Adipocyte (in vitro differentiated cells): ENCODE measurements at regions not wholly inside any gene's neighbourhood (a gene's known extent, or its start where the extent isn't known, plus 50 kb on each side); places are given as distances from the start of the nearest gene placed in this dataset.

Experiments used
- DNase-seq: peaks from one replicate; pipeline ENCODE4 v3.0.0-alpha.2; 2015; ENCODE audit warnings: low read depth
- H3K27me3 ChIP-seq: replicated peaks from 2 replicates; pipeline ENCODE4 v1.7.0; 2013; ENCODE audit warnings: mild to moderate bottlenecking, low read length, moderate library complexity; ENCODE audit not compliant: control insufficient read depth, insufficient read depth
- H3K36me3 ChIP-seq: 2 replicates; pipeline ENCODE4 v1.7.0; 2013; ENCODE audit warnings: low read length, mild to moderate bottlenecking, moderate library complexity; ENCODE audit not compliant: control insufficient read depth, insufficient read depth, severe bottlenecking
- H3K4me1 ChIP-seq: 2 replicates; pipeline ENCODE4 v1.7.0; 2013; ENCODE audit warnings: mild to moderate bottlenecking, low read length, moderate library complexity; ENCODE audit not compliant: control insufficient read depth, insufficient read depth
- H3K4me3 ChIP-seq: 2 replicates; pipeline ENCODE4 v1.7.0; 2013; ENCODE audit warnings: mild to moderate bottlenecking, low read length, moderate library complexity
- H3K9ac ChIP-seq: 2 replicates; pipeline ENCODE4 v1.7.0; 2013; ENCODE audit warnings: mild to moderate bottlenecking, low read length, moderate library complexity
- H3K9me3 ChIP-seq: 2 replicates; pipeline ENCODE4 v1.7.0; 2013; ENCODE audit warnings: mild to moderate bottlenecking, low read length, moderate library complexity; ENCODE audit not compliant: control insufficient read depth

DNA sequence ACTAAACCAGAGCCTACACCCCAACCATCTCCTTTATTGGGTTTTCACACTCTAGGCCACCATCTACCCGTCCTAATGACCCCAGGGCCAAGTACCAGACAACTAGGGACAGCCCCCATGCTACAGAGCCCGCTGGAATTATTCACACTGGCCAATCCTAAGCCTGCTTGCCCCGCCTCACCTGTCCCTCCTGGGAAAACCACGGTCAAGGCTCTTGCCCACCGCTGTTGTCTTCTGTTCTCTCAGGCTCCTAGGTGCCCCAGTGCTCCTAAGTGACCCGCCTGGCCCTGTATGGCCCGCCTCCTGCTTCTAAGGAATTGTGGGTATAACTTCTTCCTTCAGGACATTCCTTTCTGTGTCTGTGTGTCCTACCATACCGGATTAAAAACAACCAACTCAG, 453.4 kb downstream of the CD83 start:
- H3K4me3 ChIP-seq: no peak overlapping the region
- no peak for DNase-seq
- H3K9me3 ChIP-seq: no peaks in the 10 kb centered on the region
- no peaks in the 10 kb centered on the region for H3K27me3 ChIP-seq
- H3K4me1 ChIP-seq: peaks cover 7% of the 10 kb centered on the region
- H3K9ac ChIP-seq: no peak overlapping the region
- no peaks in the 10 kb centered on the region for H3K36me3 ChIP-seq

DNA sequence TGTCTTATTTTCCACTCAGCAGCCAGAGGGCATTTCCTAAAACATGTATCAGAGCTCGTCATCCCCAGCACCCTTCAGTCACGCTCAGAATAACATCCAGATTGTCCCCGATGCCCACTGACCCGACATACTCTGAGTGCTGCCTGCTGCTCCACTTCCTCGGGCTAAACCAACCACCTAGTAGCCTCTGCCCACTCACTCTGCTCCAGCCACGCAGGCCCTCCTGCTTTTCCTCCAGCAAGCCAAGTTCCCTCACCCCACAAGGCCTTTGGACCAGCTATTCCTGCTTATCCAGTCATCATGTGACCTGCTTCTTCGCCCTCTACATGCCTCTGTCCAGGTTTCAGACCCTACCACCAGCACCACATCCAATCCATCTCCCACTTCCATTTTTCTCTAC, 454.2 kb downstream of the CD83 start:
- no peak for DNase-seq
- Histone ChIP-seq H3K9me3 (no peaks in the 10 kb centered on the region), H3K4me3 (no peak overlapping the region), H3K36me3 (no peaks in the 10 kb centered on the region), H3K27me3 (no peaks in the 10 kb centered on the region), H3K4me1 (peaks cover 7% of the 10 kb centered on the region), H3K9ac (no peak overlapping the region)

DNA sequence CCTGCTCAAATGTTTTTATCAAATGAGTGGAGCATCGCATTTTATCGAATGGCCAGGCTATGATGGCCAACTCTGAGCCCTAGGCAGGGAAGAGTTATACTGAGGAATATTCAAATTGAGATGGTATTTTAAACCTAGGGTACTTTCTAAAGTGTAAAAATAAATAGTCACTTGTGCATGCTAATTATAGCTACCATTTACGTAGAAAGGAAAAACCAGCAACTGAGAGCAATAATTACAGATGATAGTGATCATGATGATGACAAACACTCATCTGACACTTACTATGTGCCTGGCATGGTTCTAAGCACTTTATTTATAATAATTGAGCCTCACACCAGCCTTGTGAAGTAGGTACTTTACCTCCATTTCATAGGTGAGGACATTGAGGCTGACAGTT, 455.7 kb downstream of the CD83 start:
- H3K9ac ChIP-seq: no peak overlapping the region

DNA sequence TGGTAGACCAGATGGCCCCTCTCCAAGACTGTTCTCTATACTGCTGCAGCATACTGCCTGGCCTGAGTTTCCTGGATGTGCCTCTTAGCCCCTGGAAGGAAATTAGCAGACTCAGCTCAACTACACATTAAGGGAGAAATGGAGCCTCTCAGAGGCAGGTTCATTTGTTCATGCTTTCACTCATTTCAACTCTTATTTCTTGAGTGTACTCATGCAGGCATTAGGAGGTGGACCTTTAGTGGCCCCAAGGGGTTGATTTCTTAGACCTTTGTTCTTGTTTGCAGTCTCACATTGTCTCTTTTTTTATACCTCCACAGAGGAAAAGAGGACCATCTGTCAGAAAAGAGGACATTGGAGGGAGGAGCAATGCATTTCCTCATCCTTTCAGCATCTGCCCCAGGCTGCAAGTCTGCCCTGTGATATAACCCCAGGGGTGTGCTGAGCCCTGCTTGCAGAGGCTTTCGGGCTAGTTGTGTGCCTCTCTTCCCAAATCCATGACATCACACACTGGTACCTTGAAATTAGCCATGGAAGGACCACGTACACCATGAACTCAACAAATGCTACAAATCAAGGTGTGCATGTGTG, 456.2 kb downstream of the CD83 start:
- no peaks in the 10 kb centered on the region for H3K4me1 ChIP-seq
- no peaks in the 10 kb centered on the region for H3K27me3 ChIP-seq
- no peaks in the 10 kb centered on the region for H3K9me3 ChIP-seq
- no peaks in the 10 kb centered on the region for H3K36me3 ChIP-seq
- H3K4me3 ChIP-seq: no peak overlapping the region
- no peak overlapping the region for H3K9ac ChIP-seq
- DNase-seq: no peak

More for the DNA sequence above, 455.7 kb downstream of the CD83 start:
- Histone ChIP-seq H3K9me3 (no peaks in the 10 kb centered on the region), H3K4me1 (no peaks in the 10 kb centered on the region), H3K36me3 (no peaks in the 10 kb centered on the region), H3K4me3 (no peak overlapping the region), H3K27me3 (no peaks in the 10 kb centered on the region)
- no peak for DNase-seq

DNA sequence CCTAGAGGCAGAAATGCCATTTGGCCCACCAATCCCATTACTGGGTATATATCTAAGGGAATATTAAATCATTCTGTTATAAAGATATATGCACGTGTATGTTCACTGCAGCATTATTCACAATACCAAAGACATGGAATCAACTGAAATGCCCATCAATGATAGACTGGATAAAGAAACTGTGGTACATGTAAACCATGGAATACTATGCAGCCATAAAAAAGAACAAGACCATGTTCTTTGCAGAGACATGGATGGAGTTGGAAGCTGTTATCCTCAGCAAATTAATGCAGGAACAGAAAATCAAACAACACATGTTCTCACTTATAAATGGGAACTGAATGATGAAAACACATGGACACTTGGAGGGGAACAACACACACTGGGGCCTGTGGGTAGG, 458.4 kb downstream of the CD83 start:
- Histone ChIP-seq H3K27me3 (no peaks in the 10 kb centered on the region), H3K4me1 (no peaks in the 10 kb centered on the region), H3K36me3 (no peaks in the 10 kb centered on the region), H3K4me3 (no peak overlapping the region), H3K9me3 (no peaks in the 10 kb centered on the region), H3K9ac (no peak overlapping the region)
- DNase-seq: no peak

DNA sequence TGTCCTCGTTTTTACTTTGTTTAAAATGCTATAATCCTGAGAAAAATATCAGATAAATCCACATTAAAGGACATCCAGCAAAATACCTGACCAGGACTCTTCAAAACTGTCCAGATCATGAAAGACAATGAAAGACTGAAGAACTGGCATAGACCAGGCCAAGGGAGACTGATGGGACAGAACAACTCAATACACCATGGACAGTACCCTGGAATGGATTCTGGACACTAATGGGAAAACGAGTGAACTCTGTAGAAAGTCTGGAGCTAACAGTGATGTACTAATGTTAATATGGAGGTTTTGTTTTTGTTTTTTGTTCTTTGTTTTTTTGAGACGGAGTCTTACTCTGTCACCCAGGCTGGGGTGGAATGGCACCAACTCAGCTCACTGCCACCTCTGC, 461.4 kb downstream of the CD83 start:
- Histone ChIP-seq H3K4me1 (no peaks in the 10 kb centered on the region), H3K9ac (no peak overlapping the region), H3K4me3 (no peak overlapping the region), H3K27me3 (no peaks in the 10 kb centered on the region), H3K9me3 (no peaks in the 10 kb centered on the region), H3K36me3 (no peaks in the 10 kb centered on the region)
- DNase-seq: no peak

DNA sequence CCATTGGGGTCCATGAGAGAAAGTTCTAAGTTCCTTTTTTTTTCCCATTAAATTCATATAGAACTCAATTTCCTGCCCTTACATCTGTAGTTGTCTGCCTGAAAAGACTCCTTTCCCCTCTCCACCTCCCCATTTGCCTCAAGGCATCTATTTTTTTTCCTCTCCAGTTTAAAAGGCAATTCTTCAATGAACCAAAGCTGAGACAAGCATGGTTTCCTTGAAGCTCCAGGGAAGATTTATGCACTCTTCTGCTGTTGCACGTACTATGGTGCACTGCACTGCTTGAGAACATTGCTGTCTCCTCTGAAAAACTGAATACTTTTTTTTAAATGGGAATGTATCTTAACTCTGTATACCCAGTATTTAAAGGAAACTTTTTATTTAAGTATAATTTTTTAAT, 465.2 kb downstream of the CD83 start:
- Histone ChIP-seq H3K27me3 (no peaks in the 10 kb centered on the region), H3K9me3 (no peaks in the 10 kb centered on the region), H3K4me3 (no peak overlapping the region), H3K4me1 (no peaks in the 10 kb centered on the region), H3K9ac (no peak overlapping the region), H3K36me3 (no peaks in the 10 kb centered on the region)
- DNase-seq: no peak

DNA sequence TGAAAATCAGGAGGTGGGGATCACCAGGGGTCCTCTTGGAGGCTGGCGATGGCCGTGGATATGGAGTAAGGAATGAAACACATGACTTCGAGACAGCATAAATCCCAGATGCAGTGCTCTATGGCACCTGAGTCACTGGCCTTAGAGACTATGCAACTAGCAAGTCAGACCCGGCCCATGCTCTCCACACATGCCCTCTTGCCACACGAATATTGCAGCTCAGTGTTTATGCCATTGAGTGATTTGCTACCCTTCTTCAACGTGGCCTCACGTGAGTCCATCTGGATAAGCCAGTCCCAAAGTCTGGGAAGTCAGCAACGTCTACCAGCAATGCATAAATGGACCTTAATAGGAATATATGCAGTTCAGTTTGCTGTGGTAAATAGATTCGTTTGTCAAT, 466.3 kb downstream of the CD83 start:
- H3K9me3 ChIP-seq: no peaks in the 10 kb centered on the region
- no peak overlapping the region for H3K9ac ChIP-seq
- H3K4me1 ChIP-seq: no peaks in the 10 kb centered on the region
- H3K27me3 ChIP-seq: no peaks in the 10 kb centered on the region
- H3K4me3 ChIP-seq: no peak overlapping the region
- H3K36me3 ChIP-seq: no peaks in the 10 kb centered on the region
- no peak for DNase-seq

DNA sequence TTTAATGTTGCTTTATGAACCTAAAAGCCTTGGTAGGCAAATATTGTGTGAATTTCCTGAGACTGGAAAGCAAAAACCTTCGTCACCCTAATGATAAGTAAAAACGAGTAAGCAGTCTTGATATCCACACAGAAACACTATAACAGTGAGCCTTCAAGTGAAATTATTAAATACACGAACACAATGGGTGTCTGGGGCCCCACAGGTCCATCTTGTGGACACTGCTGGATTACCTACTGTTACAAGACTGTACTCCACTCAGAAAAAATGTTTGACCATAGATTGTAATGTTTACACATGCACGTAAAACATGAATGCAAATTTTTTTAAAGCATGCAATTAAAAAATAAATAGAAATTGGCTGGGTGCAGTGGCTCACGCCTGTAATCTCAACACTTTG, 466.9 kb downstream of the CD83 start:
- H3K36me3 ChIP-seq: no peaks in the 10 kb centered on the region
- no peaks in the 10 kb centered on the region for H3K9me3 ChIP-seq
- no peaks in the 10 kb centered on the region for H3K27me3 ChIP-seq
- no peaks in the 10 kb centered on the region for H3K4me1 ChIP-seq
- DNase-seq: no peak
- H3K9ac ChIP-seq: no peak overlapping the region
- H3K4me3 ChIP-seq: no peak overlapping the region

DNA sequence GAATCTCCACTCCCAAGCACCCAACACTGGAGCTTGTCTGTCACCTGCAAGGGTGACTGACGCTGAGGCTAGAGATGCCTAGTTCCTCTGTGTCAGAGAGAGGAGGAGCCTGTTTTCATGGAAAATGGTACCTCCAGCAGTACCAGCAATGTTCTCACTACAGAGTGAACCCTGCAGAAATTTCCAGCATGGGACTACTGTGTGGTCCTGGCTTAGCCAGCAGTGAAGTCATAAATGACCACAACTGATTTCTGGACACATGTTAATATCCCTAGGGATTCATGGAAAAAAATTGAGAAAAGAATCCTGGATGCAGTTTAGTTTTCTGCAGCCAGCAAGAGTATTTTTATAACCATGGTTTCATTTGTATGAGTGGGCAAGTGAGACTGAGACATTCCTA, 468.1 kb downstream of the CD83 start:
- Histone ChIP-seq H3K4me1 (no peaks in the 10 kb centered on the region), H3K36me3 (no peaks in the 10 kb centered on the region), H3K9ac (no peak overlapping the region), H3K9me3 (no peaks in the 10 kb centered on the region), H3K4me3 (no peak overlapping the region), H3K27me3 (no peaks in the 10 kb centered on the region)
- DNase-seq: no peak

DNA sequence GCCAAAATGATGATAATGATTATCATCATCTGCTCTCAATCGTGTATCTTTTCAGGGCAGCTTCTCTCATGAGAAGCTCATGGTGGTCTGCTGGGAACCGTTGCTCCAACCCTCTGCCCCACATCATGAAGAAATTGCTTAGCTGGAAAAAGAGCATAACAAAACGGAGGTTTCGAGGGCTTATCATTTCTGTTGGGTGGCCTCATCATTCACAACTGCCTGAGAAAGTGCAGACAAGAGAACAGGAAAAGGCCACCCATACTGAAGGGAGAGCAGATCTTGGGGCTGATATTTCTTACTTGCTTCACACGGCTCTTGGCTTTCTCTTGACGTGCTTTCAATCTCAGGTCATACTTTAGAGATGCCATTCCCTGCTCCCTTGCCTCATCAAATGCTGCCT, 471.6 kb downstream of the CD83 start:
- Histone ChIP-seq H3K9ac (no peak overlapping the region), H3K27me3 (no peaks in the 10 kb centered on the region), H3K4me3 (no peak overlapping the region), H3K4me1 (peaks cover 4% of the 10 kb centered on the region), H3K9me3 (no peaks in the 10 kb centered on the region), H3K36me3 (no peaks in the 10 kb centered on the region)
- no peak for DNase-seq

DNA sequence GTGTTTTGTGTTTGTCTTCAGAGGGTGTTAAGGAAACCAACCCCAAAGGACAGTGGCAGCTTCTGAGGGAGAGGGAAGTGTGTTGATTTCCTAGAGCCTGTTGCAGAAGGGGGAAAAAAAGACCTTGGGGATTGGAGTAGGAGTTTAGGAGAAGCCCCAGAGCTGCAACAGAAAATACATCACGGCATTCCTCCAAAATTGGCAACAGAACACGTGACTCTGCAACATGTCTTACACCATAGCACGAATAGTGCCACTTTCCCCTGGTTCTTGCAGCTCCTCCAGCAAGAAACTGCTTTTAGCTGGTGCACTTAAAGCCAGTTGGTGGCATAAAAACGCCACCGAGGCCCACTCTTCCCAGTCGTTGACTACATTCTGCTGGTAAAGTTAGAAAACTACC, 473.0 kb downstream of the CD83 start:
- Histone ChIP-seq H3K4me3 (no peak overlapping the region), H3K4me1 (peaks cover 4% of the 10 kb centered on the region), H3K27me3 (no peaks in the 10 kb centered on the region), H3K36me3 (no peaks in the 10 kb centered on the region), H3K9me3 (no peaks in the 10 kb centered on the region), H3K9ac (no peak overlapping the region)
- no peak for DNase-seq
